ENCODE measurements at regions not wholly inside any gene's neighbourhood (a gene's known extent, or its start where the extent isn't known, plus 50 kb on each side); places are given as distances from the start of the nearest gene placed in this dataset.

DNA sequence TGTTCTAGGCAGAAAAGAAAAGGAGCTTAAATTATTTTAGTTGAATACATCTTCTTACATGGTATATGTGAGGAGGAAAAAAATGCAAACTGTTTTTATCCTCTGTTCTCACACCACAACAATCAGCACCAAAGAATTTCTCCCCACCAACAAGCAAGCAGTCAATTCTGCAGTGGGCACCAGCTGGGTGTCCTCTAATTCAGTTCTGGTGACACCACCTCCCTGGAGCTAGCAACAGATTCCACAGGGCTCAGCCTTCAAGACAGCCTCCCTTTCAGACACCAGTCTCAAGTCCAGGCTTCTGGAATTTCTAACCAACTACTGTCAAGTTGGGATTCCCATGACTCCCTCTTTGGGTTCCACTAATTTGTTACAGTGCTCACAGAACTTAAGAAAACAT, 490.2 kb upstream of the IGFBP3 start:
- no peak overlapping the region for H3K27ac ChIP-seq (ENCODE audit: low read depth, low read length)

DNA sequence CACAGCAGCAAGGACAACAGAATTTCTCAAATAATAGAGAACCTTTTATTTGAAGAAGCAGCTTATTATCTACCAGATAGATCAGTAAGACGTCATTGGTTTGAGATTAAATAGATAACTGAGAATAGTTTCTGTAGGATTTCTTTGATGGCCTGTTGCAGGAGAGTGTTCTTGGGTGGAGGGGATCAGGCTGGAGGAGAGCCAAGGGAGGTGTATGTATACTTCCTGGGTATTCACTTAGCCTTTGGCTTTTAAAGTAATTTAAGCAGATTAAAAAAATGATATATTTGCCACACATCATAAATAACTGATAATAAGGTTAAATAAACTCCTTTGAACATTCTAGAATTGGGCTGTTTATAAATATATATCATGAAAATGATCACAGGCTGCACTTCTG, 486.1 kb upstream of the IGFBP3 start:
- H3K27ac ChIP-seq (ENCODE audit: low read depth, low read length), result no peak overlapping the region
- 47 to 91% (median 75%) methylated on average over 1 of the region's 1 CpG for WGBS, 3 donors

DNA sequence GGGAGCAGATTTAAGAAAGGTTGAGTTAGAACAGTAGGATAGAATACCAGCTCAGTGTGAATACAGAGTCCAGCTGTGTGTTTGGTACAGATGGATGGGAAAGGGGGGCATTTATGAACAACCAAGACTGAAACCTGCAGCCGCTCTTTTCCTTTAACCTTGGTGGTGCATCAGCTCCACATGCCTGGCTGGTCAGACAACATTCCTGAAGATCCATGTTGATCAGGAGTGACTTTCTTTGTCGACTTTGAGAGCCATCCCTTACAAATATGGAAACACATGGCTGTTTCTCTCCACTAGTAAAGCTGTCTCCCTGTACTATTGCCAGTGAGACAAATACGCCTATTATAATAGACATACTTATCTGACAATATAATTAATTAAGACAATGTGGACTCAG, 476.5 kb upstream of the IGFBP3 start:
- 36 to 83% (median 81%) methylated on average over 3 of the region's 3 CpGs for WGBS, 3 donors
- H3K27ac ChIP-seq (ENCODE audit: low read depth, low read length), result no peak overlapping the region

DNA sequence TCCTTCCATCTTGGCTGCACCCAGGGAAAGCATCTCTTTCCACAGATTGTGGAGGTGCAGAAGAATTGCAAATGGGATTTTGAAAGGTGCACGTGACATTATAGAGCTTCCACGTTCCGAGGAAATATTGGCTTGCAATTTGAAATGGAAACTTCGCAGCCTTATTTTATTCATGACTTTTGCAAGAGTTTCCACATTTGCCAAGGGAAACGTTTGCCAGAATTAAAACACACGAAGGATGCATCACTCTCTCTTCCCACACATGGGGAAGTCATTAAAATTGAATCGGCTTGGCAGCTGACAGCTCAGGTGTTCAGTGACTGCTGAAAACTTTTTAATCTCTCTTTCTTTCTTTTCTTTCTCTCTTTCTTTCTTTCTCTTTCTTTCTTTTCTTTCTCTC, 475.4 kb upstream of the IGFBP3 start:
- 47 to 62% (median 57%) methylated on average over 7 of the region's 7 CpGs for WGBS, 3 donors
- no peak overlapping the region for H3K27ac ChIP-seq (ENCODE audit: low read depth, low read length)

DNA sequence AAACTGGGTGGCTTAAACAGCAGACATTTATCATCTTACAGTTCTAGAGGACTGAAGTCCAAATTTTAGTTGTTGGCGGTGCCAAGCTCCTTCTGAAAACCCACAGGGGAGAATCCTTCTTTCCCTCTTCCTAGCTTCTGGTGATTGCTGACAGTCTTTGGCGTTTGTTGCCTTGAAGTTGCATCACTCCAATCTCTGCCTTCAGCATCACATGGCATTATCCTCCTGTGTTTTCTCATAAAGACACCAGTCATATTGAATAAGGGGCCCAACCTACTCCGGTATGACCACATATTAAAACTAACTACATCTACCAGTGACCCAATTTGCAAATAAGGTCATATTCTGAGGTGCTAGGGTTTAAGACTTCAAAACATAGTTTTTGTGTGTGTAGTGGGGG, 472.1 kb upstream of the IGFBP3 start:
- WGBS, 3 donors, result 66 to 88% (median 74%) methylated on average over 3 of the region's 3 CpGs
- H3K27ac ChIP-seq (ENCODE audit: low read depth, low read length), result no peak overlapping the region

DNA sequence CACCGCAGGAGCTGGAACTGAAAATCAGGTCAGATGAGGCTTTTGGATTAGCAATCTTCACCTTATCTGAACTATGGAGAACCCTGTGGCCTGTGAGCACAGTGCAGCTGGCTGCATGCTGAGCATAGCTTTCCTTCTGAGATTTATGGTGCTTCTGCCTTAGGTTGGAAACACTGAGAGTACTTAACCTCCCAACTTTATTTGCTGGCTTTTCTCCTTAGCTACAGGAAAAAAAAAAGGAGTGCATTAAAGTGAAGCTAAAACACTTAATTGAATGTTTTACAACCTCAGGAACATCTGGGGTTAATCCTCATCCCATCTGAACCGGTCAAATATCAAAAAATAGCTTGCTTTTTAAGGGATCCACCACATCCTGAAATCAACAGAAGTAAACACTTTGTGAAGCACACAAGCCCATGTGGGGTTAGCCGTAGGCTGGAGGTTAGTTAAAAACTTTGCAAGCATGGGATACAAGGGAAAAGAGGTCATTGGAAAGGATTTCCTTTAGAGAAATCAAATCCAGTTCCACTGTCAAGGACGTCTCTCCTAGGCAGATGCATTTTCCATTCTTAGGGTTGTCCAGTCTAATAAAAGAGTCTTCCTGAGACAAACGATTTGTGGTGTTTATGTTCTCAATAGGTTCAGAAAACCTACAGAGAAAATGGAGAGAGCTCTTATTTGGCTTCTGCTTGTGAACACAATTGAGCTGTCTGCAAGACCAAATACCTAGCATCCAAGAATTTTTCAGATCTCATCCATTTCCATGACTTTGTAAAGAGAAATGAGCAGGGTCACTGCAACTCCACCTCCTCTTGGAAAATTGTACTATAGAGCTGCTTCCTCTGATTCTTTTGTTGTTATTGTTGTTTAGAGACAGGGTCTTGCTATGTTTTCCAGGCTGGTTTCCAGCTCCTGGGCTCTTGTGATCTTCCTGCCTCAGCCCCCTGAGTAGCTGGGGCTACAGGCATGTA, 470.4 kb upstream of the IGFBP3 start:
- 29 to 57% (median 34%) methylated on average over 5 of the region's 5 CpGs for WGBS, 3 donors
- H3K27ac ChIP-seq (ENCODE audit: low read depth, low read length), result no peak overlapping the region

DNA sequence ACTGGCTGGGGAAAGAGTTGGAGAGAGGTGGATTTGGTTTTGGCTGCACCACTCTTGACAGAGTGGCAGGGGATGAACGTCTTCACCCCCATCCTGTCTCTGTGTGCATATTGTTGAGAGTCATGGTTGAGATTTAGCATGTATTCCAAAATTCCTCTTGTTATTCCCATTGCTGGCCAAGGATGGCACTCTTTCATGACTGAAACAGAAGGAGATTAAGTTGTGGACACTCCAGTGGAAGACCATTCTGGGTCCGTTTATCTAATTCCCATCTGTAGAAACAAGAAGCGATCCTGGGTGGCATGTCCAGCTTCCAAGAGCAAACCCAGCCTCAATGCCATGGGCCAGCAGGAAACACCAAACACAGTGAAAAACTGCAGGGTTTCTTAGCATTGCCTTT, 469.0 kb upstream of the IGFBP3 start:
- no peak overlapping the region for H3K27ac ChIP-seq (ENCODE audit: low read depth, low read length)
- 72 to 84% (median 84%) methylated on average over 3 of the region's 3 CpGs for WGBS, 3 donors

DNA sequence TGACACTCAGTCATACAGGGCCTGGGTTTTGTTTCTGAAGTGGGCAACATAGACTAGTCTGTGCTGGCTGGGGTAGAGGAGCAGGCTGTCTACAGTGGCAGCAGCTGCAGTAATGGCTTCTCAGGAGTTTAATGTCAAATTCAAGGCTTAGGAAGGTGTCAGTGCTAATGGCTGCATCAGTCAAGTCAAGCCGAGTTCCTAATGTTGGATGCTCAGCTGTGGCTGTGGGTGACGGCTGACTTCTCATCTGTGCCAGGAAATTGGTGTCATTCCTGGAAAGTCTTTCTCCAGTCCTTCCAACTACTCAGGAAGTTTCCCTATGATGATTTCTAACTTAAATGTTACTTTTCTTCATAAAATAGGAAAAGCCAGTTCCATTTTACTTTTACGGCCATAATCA, 468.1 kb upstream of the IGFBP3 start:
- WGBS, 3 donors, result 76 to 82% (median 79%) methylated on average over 3 of the region's 3 CpGs
- no peak overlapping the region for H3K27ac ChIP-seq (ENCODE audit: low read depth, low read length)

DNA sequence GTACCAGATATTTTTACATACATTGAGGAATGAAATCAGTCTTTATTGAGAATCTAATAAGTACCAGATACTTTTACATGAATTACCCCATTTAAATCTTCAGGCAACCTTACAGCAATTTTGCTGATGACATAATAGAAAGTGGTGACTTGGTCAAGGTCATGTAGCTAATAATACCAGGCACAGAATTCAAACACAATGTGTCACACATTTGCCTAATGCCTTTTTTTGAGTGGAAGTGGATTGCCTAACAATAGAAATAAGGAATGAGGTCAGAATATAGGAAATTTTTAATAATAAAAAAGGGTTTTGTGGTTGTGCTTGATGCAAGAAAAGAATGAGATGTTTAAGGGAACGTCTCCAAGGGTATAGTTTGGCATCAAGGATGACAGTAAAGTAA, 466.6 kb upstream of the IGFBP3 start:
- WGBS, 3 donors, result 50 to 74% (median 72%) methylated on average over 1 of the region's 1 CpG

DNA sequence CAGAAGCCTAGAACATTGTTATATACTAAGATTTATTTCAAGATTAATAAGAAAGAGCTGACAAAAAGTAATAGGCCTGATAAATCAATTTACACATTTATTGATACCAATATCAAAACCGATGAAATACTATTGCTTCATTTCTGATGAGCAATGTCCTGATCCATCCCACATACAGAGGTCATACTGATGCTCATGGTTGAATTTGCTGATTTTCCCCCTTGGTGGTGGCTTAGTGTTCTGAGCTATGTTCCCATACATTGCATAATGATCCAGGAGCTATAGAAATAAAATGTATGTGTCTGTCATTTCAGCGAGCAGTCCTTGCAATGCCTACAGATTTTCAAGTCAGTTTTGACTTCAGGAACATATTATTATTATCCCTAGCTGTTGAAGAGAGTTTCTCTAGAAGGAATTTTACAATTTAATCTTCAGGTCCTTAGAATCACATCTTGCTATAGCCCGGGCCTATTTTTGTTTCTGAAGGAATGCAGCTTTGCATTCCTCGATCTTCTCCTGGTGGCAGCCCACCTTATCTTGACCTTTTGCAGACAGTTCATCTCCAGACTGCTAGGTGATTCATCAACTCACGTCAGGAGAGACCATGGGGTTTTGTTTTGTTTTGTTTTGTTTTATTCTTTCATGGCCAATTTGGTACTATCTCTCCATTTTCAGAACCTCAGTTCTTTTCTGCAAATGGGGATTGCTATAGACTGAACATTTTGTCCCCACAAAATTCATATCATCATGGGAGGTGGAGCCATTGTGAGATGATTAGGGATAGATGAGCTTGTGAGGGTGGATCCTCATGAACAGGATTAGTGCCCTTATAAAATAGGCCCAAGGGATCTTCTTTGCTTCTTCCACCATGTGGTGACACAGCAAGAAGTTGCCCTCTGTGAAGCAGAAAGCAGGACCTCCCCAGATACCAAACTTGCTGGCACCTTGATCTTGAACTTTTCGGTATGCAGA, 465.6 kb upstream of the IGFBP3 start:
- H3K27ac ChIP-seq (ENCODE audit: low read depth, low read length), result no peak overlapping the region
- WGBS, 3 donors, result 72 to 85% (median 82%) methylated on average over 6 of the region's 6 CpGs

More for the DNA sequence above, 466.6 kb upstream of the IGFBP3 start:
- H3K27ac ChIP-seq (ENCODE audit: low read depth, low read length), result no peak overlapping the region

DNA sequence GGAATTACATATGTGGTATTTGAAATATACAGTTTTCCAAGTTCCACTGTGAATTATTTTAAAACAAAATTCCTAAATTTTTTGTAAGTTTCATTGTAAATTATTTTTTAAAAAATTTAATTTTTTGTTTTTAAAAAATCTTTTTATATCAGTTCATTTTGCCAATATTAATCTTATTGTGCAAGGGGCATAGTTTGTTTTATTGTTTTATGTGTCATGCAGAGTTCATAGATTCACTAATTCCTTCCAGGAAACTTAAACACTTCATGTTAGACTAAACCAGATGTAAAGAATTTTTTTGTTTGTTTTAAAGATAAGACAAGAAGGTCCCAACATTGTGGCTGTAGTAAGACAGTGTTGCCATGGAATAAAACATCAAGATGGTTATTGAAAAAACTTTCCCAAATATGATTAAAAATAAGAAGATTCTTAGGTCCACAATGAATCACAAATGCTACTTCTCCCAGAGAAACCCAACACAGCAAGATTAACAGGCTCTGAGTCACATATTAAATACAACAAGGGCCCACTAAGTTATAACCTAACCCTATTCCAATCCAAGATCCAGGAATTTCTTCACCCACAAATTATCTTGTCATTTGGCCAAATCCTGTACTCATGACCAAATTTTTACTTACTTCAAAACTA, 464.7 kb upstream of the IGFBP3 start:
- H3K27ac ChIP-seq (ENCODE audit: low read depth, low read length), result no peak overlapping the region

DNA sequence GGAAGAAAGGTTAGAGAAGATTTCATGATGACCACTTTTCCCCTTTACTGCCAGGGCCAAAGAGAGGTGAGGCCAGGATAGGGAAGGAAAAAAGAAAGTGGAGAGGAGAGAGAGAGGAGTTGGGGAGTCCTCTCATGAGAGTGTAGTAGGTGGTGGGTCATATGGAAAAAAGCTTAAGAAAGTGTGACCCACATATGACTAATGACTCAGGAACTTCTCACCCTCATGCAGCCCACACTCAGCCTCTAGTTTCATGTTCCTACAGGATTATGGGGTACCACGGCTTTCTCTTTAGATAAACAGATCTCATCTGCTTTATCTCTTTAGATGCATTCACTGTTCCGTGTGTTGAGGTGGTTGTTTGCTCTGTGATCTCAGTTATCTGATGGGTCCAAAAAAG, 462.5 kb upstream of the IGFBP3 start:
- H3K27ac ChIP-seq (ENCODE audit: low read depth, low read length), result no peak overlapping the region
- 64 to 86% (median 77%) methylated on average over 2 of the region's 2 CpGs for WGBS, 3 donors

DNA sequence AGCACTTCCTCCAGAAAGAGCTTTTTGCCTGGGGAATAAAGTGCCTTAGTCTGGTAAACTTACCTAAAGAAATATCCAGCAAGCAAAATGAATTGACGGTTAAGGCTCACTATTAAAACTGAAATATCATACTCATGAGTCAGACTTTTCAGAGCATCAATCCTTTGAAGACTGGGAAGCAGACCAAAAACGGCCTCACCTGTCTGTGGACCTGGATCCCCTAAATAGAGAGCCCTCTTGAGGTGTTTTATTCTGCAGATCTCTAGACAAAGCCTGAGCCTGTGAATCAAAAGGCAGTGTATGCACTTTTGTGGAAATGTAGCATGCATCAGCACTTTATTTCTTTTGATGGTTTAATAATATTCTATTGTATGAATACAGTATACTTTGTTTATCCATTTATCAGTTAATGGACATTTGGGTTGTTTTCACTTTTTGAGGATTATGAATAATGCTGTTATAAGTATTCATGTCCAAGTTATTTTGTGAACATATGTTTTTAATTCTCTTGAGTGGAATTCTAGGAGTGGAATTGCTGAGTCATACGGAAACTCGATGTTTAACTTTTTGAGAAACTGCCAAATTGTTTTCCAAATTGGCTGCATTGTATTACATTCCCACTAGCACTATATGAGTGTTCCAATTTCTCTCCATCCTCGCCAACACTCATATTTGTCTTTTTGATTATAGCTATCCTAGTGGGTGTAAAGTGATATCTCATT, 449.0 kb upstream of the IGFBP3 start:
- WGBS, 3 donors, result 38 to 57% (median 51%) methylated on average over 5 of the region's 5 CpGs
- no peak overlapping the region for H3K27ac ChIP-seq (ENCODE audit: low read depth, low read length)

DNA sequence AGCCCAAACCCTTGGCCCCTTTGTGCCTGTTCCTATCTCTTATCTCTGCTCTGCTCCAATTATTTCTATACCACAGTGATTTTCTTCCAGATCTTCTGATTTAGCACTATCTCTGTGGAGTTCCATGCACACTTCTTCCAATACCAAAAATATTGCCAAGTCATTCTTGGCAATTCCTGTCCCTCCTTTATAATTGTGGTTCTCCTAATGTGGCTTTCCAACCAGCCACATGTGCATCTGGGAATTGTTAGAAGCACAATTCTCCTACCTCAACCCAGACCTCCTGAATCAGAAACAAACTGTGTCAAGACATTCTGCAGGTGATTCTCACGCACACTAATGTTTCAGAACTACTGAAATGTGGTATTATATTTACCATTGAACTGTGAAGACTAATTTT, 447.8 kb upstream of the IGFBP3 start:
- no peak overlapping the region for H3K27ac ChIP-seq (ENCODE audit: low read depth, low read length)
- 89 to 98% (median 96%) methylated on average over 1 of the region's 1 CpG for WGBS, 3 donors

DNA sequence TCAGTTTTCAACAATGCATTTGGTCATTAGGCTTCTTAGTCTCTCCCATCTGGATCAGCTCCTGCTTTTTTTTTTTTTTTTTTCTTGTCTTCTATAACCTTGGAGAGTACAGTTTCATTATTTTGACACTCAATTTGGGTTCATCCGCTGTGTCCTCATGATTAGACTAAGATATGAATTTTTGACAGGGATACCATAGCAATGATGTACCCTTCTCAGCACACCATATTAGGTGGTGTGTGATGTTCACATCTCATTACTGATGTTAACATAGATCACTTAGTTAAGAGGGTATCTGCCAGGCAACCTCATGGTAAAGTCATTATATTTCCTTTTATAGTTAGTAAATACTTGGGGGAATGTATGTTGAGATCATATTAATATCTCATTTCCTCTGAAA, 445.5 kb upstream of the IGFBP3 start:
- 95 to 97% (median 96%) methylated on average over 1 of the region's 1 CpG for WGBS, 3 donors
- no peak overlapping the region for H3K27ac ChIP-seq (ENCODE audit: low read depth, low read length)

DNA sequence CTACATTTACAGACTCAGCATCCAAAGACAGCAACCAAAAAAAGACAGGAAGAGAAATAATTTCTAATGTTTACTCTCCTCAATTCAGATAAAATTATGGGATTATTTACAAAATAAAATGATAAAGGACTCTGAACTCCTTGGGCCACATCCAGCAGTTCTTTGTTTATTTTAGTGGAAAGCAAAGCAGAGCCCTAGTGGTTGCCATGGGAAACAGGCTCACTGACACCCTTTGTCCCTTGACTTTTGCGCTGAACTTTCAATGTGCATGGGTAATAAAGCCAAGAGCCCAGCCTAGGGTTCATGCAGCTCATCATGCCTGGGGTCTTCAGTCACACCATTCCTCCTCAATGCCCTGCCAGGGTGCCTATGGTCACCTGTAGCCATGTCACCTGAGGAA, 442.6 kb upstream of the IGFBP3 start:
- WGBS, 3 donors, result 43 to 80% (median 73%) methylated on average over 1 of the region's 1 CpG

DNA sequence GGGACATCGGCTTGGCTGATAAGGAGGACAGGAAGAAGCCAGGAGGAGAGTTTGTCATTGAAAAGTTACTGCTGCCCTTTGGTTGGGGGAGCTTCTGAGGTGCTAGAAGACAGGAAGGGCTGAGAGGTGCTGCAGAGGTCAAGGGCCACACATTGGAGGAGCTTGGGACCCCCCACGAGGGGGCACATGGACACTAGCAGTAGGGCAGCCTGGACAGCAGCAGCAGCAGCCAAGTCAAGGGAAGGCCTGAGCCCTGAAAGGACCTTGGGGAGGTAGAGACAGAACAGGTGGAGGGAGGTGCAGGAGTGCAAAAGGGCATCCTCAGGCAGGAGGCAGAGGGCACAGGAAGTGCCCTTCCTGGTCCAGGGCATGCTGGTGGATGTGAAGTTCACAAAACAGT, 439.7 kb upstream of the IGFBP3 start:
- 72 to 87% (median 77%) methylated on average over 2 of the region's 2 CpGs for WGBS, 3 donors
- H3K27ac ChIP-seq (ENCODE audit: low read depth, low read length), result no peak overlapping the region

More for the DNA sequence above, 442.6 kb upstream of the IGFBP3 start:
- no peak overlapping the region for H3K27ac ChIP-seq (ENCODE audit: low read depth, low read length)

DNA sequence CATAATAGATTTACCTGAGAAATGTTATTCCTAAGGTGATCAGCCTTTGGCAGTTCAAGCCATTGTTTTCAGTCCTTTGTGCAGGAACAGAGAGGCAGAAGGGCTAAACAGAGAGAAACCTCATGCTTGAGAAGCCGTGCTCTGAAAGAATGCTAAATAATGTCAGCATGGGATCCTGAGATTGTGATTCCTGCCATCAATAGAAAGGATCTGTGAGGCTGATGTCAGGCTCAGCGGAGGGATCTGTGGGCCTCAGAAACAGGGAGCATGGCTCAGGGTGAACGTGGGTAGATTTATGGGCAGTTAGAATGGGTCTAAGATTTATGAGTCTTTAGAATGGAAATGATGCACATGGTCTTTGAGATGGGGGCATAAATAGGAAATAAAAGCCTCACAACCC, 439.2 kb upstream of the IGFBP3 start:
- 82 to 92% (median 83%) methylated on average over 3 of the region's 3 CpGs for WGBS, 3 donors
- H3K27ac ChIP-seq (ENCODE audit: low read depth, low read length), result no peak overlapping the region

Data from adipose tissue (tissue), 3 donors.